ENCODE measurements at regions not wholly inside any gene's neighbourhood (a gene's known extent, or its start where the extent isn't known, plus 50 kb on each side); places are given as distances from the start of the nearest gene placed in this dataset.

DNA sequence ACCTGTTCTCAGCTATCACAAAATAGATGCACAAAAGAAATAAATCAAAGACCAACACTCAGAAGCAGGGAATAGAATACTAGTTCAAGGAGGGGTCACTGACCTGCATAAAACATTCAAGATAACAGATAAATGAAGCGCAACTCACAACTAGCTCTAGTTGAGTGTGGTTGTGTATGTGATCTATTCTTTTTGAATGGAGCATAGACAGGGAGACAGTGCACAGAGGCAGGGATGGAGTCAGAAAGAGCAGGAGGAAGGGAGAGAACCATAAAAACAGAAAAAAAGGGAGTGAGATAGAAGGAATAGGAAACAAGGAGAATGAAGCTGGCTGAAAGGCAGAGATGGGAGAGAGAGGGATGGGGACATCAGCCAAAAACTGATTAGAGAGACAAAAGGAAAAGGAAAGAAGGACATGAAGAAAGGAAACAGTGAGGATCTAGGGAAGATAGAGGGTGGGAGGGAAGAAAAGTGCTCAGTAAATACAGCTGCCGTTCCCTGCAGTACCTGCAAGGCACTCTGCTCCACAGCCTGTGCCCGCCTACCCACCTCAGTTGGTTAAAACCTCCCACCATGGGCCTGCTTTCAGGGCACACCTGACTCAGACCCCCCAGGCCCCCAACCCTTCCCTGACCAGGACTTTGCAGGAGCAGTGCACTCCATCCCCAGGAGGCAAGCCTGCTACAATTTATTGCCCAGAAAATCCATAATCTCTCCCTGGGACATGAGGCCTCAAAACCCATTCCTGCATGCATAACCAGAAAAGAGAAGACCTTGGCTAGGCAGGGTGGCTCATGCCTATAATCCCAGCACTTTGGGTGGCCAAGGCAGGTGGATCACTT, 385.2 kb upstream of the POU3F1 start:
- TF ChIP-seq, protein P1, sequence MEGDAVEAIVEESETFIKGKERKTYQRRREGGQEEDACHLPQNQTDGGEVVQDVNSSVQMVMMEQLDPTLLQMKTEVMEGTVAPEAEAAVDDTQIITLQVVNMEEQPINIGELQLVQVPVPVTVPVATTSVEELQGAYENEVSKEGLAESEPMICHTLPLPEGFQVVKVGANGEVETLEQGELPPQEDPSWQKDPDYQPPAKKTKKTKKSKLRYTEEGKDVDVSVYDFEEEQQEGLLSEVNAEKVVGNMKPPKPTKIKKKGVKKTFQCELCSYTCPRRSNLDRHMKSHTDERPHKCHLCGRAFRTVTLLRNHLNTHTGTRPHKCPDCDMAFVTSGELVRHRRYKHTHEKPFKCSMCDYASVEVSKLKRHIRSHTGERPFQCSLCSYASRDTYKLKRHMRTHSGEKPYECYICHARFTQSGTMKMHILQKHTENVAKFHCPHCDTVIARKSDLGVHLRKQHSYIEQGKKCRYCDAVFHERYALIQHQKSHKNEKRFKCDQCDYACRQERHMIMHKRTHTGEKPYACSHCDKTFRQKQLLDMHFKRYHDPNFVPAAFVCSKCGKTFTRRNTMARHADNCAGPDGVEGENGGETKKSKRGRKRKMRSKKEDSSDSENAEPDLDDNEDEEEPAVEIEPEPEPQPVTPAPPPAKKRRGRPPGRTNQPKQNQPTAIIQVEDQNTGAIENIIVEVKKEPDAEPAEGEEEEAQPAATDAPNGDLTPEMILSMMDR (conservative IDR thresholded peaks at IDR 0.05; ENCODE audit: low read depth, low read length) = no peak
- H3K4me3 ChIP-seq (ENCODE audit: low read depth, low read length) = no peak overlapping the region
- no peak for DNase-seq (ENCODE audit: low read depth)

DNA sequence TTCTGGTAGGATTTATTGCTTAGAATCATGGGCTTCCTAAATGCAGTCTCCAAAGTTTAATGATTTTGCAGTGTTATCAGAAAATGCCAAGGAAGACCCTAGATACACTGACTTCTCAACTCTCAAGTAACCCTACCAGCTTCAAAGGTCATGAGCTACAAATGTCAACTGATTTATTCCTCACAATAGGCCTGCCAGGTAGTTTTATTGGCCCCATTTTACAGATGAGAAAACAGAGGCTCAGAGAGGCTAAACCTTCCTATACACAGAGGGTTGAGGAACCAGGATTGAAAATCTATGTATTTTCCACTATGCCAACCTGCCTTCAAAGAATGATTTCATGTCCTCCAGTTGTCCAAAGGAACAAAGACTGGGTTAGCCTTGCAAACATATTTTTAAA, 384.4 kb upstream of the POU3F1 start:
- DNase-seq (ENCODE audit: low read depth) = no peak
- H3K4me3 ChIP-seq (ENCODE audit: low read depth, low read length) = no peak overlapping the region
- TF ChIP-seq, protein P1 (conservative IDR thresholded peaks at IDR 0.05; ENCODE audit: low read depth, low read length) = no peak

DNA sequence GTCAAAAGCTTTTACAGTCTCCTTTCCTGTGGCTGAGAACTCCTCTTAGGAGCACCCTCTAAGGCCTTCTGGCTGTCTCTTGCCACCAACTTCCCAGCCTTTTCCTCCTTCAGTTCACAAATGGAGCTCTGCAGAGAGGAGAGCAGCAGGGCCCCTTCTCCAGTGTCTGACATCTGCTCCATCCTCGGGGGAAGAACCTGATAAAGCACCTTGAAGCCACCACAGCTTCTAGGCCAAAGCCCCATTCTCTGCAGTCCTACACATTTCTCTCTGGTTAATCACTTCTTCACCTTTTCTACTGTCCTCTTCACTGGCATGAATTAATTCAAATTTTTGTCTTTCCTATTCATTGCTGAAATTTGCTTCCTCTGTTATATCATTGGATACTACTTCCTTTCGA, 378.1 kb upstream of the POU3F1 start:
- H3K4me3 ChIP-seq (ENCODE audit: low read depth, low read length) = no peak overlapping the region
- TF ChIP-seq, protein P1 (conservative IDR thresholded peaks at IDR 0.05; ENCODE audit: low read depth, low read length) = no peak
- no peak for DNase-seq (ENCODE audit: low read depth)

DNA sequence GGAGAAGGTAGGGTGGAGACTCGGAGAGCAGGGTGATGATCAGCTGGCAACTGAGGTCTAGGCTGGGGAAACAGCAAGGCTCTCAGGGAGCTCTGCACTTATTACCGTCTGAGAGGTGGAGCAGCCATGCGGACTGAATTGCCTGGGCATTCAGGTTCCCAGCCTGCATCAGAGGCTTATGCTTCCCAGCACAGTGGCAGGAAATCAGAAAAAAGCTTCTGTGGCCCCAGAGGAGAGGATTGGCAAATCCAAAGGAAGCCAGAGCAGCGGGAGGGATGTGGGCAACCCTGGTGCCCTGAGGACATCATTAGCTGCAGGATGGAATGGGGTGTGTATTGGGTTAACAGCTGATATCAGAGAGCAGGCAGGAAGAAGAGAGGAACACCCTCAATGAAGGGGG, 374.1 kb upstream of the POU3F1 start:
- TF ChIP-seq, protein P1 (conservative IDR thresholded peaks at IDR 0.05; ENCODE audit: low read depth, low read length) = no peak
- DNase-seq (ENCODE audit: low read depth) = no peak
- H3K4me3 ChIP-seq (ENCODE audit: low read depth, low read length) = no peak overlapping the region

DNA sequence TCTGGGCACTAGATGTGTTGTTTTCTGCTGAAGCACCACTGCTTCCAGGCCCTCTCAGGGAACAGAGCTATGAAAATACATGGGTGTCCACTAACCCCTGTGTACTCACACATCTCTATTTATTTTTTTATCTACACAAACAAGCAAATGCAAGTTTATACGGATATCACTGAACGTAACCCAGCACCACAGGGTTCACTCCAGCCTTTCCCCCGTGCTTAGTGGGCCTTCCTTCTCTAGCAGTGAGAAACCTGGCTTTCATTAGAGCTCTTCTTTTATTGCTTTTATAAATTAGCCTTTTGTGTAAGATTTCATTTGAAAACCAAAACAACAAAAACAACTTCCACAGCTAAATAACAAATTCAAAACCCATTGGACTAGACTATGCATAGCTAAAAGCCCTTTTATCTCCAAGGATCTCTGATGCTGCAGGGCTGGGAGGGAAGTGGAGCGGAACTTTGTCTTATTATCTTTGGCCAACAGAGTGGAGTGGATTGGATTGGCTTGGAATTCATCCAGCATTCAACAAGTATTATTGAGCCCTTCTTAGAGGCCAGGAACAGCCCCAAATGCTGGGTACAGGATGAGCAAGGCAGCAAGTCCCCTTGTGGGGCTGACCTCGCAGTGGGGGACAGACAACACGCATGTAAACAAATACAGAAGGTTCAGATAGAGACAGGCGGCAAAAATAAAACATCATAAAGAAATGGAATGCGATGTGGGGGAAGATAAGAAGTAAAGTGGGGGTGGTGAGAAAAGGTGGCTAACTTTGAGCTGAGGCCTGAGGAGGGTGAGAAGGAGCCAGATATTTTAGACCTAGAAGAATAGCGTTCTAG, 371.8 kb upstream of the POU3F1 start:
- no peak for DNase-seq (ENCODE audit: low read depth)
- TF ChIP-seq, protein P1 (conservative IDR thresholded peaks at IDR 0.05; ENCODE audit: low read depth, low read length) = no peak

DNA sequence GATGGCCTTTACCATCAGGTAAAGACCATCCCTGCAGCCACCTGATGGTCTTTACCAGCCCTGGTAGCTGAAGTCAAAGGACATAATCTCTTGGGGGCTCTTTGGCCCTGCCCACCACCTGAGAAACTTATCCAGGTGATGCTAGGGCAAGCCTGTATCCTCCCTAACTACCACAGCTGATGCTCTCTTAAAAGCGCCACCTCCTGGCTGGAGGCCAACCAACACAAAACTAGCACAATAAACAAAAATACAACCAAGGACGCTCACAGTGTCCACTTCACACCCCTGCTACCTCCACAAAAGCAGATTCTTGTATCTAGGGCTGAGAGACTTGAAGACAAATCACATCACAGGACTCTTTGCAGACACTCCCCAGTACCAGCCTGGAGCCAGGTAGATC, 357.1 kb upstream of the POU3F1 start:
- DNase-seq (ENCODE audit: low read depth) = no peak
- no peak overlapping the region for H3K4me3 ChIP-seq (ENCODE audit: low read depth, low read length)
- TF ChIP-seq, protein P1 (conservative IDR thresholded peaks at IDR 0.05; ENCODE audit: low read depth, low read length) = no peak

More for the DNA sequence above, 371.8 kb upstream of the POU3F1 start:
- H3K4me3 ChIP-seq (ENCODE audit: low read depth, low read length) = no peak overlapping the region
